ENCODE measurements at regions not wholly inside any gene's neighbourhood (a gene's known extent, or its start where the extent isn't known, plus 50 kb on each side); places are given as distances from the start of the nearest gene placed in this dataset.
"Not testable (repeated sequence)": the region's sequence is repeated elsewhere in the genome, so short reads cannot be mapped to it uniquely, and the experiment has no call there.

- no peaks in the 10 kb centered on the region for H3F3A ChIP-seq (ENCODE audit: insufficient read depth, low read length)
- no peak overlapping the region for H3K9ac ChIP-seq (ENCODE audit: low read length)
- no peaks in the 10 kb centered on the region for H3K9me3 ChIP-seq (ENCODE audit: low read length)
- H3K36me3 ChIP-seq (ENCODE audit: insufficient read depth, low read length): no peaks in the 10 kb centered on the region
- H3K4me3 ChIP-seq (ENCODE audit: low read depth, low read length, poor library complexity, severe bottlenecking): no peak overlapping the region
- H4K20me1 ChIP-seq (ENCODE audit: insufficient read depth, low read length): no peaks in the 10 kb centered on the region
- no peak overlapping the region for H3K4me2 ChIP-seq (ENCODE audit: low read length)
- no peak overlapping the region for H3K27ac ChIP-seq (ENCODE audit: low read depth, low read length, poor library complexity, severe bottlenecking)
- H2AFZ ChIP-seq (ENCODE audit: low read length): no peak overlapping the region
- TF ChIP-seq EZH2 (IDR thresholded peaks at IDR 0.05; ENCODE audit: borderline replicate concordance, low read length): no peak
- TF ChIP-seq CTCF (IDR thresholded peaks at IDR 0.05; ENCODE audit: low read length): no peak
- no peaks in the 10 kb centered on the region for H3K9me2 ChIP-seq (ENCODE audit: low read depth, low read length)
- no peaks in the 10 kb centered on the region for H3K27me3 ChIP-seq (ENCODE audit: insufficient read depth, low read length)
- H3K79me2 ChIP-seq (ENCODE audit: insufficient read depth, low read length): no peaks in the 10 kb centered on the region
- H3K4me1 ChIP-seq (ENCODE audit: insufficient read depth, low read length, severe bottlenecking): no peaks in the 10 kb centered on the region
Observed at GRCh38 chr1:219710529-219711194, 97.8 kb upstream of the ZC3H11B start.

GRCh38 chr1:219708919-219709543 lies 96.1 kb upstream of the ZC3H11B start:
- H3K9ac ChIP-seq (ENCODE audit: low read length): no peak overlapping the region
- H3K79me2 ChIP-seq (ENCODE audit: insufficient read depth, low read length): no peaks in the 10 kb centered on the region
- no peaks in the 10 kb centered on the region for H3F3A ChIP-seq (ENCODE audit: insufficient read depth, low read length)
- no peaks in the 10 kb centered on the region for H3K36me3 ChIP-seq (ENCODE audit: insufficient read depth, low read length)
- no peak overlapping the region for H2AFZ ChIP-seq (ENCODE audit: low read length)
- H3K27ac ChIP-seq (ENCODE audit: low read depth, low read length, poor library complexity, severe bottlenecking): no peak overlapping the region
- no peaks in the 10 kb centered on the region for H4K20me1 ChIP-seq (ENCODE audit: insufficient read depth, low read length)
- no peaks in the 10 kb centered on the region for H3K9me2 ChIP-seq (ENCODE audit: low read depth, low read length)
- H3K27me3 ChIP-seq (ENCODE audit: insufficient read depth, low read length): no peaks in the 10 kb centered on the region
- H3K4me2 ChIP-seq (ENCODE audit: low read length): no peak overlapping the region
- no peaks in the 10 kb centered on the region for H3K9me3 ChIP-seq (ENCODE audit: low read length)
- TF ChIP-seq CTCF (IDR thresholded peaks at IDR 0.05; ENCODE audit: low read length) (no peak), EZH2 (IDR thresholded peaks at IDR 0.05; ENCODE audit: borderline replicate concordance, low read length) (no peak)
- no peaks in the 10 kb centered on the region for H3K4me1 ChIP-seq (ENCODE audit: insufficient read depth, low read length, severe bottlenecking)
- no peak overlapping the region for H3K4me3 ChIP-seq (ENCODE audit: low read depth, low read length, poor library complexity, severe bottlenecking)

- not testable (repeated sequence) for H3K27ac ChIP-seq (ENCODE audit: low read depth, low read length, poor library complexity, severe bottlenecking); H3K79me2 ChIP-seq (ENCODE audit: insufficient read depth, low read length); H2AFZ ChIP-seq (ENCODE audit: low read length); H3F3A ChIP-seq (ENCODE audit: insufficient read depth, low read length); H3K9me3 ChIP-seq (ENCODE audit: low read length); H4K20me1 ChIP-seq (ENCODE audit: insufficient read depth, low read length); H3K9me2 ChIP-seq (ENCODE audit: low read depth, low read length); H3K36me3 ChIP-seq (ENCODE audit: insufficient read depth, low read length); H3K4me2 ChIP-seq (ENCODE audit: low read length); H3K9ac ChIP-seq (ENCODE audit: low read length); H3K4me1 ChIP-seq (ENCODE audit: insufficient read depth, low read length, severe bottlenecking); H3K4me3 ChIP-seq (ENCODE audit: low read depth, low read length, poor library complexity, severe bottlenecking); H3K27me3 ChIP-seq (ENCODE audit: insufficient read depth, low read length)
Observed at GRCh38 chr1:219707885-219708284, 95.0 kb upstream of the ZC3H11B start.

GRCh38 chr1:219704331-219704730 lies 91.4 kb upstream of the ZC3H11B start:
- H3K4me1 ChIP-seq (ENCODE audit: insufficient read depth, low read length, severe bottlenecking); H3K9me3 ChIP-seq (ENCODE audit: low read length); H3K27me3 ChIP-seq (ENCODE audit: insufficient read depth, low read length); H3F3A ChIP-seq (ENCODE audit: insufficient read depth, low read length); H3K4me3 ChIP-seq (ENCODE audit: low read depth, low read length, poor library complexity, severe bottlenecking); H2AFZ ChIP-seq (ENCODE audit: low read length); H3K4me2 ChIP-seq (ENCODE audit: low read length); H3K36me3 ChIP-seq (ENCODE audit: insufficient read depth, low read length); H3K9me2 ChIP-seq (ENCODE audit: low read depth, low read length); H3K27ac ChIP-seq (ENCODE audit: low read depth, low read length, poor library complexity, severe bottlenecking); H4K20me1 ChIP-seq (ENCODE audit: insufficient read depth, low read length); H3K9ac ChIP-seq (ENCODE audit: low read length); H3K79me2 ChIP-seq (ENCODE audit: insufficient read depth, low read length): not testable (repeated sequence)

All from OCI-LY1 (cell line).